H1 (cell line): ENCODE measurements at regions not wholly inside any gene's neighbourhood (a gene's known extent, or its start where the extent isn't known, plus 50 kb on each side); places are given as distances from the start of the nearest gene placed in this dataset.

Source experiments
- ASH2L ChIP-seq: fragments of 200-600, 300-600 bp; sonication (generic); IDR thresholded peaks from one replicate; pipeline ENCODE4 v1.7.1; 2017; ENCODE audit warnings: low read length
- BACH1 ChIP-seq: IDR thresholded peaks from 2 replicates; pipeline ENCODE4 v1.6.1; 2012; ENCODE audit warnings: low read length, improper control_type of control experiment
- CHD7 ChIP-seq: fragments of 300-600 bp; sonication (generic); IDR thresholded peaks from 2 replicates; pipeline ENCODE4 v1.7.1; 2012; ENCODE audit warnings: low read length, moderate library complexity, mild to moderate bottlenecking, inconsistent platforms; ENCODE audit not compliant: insufficient replicate concordance
- CTCF ChIP-seq, 3 experiments: IDR thresholded peaks; 1 replicate in 2 of 3; 2 replicates in 1 of 3; pipeline versions ENCODE4 v1.5.1 to v1.6.1; 2011; ENCODE audit warnings: low read length in 3 of 3, mild to moderate bottlenecking in 3 of 3, inconsistent platforms in 2 of 3, low read depth in 1 of 3, moderate library complexity in 1 of 3; ENCODE audit not compliant: insufficient read depth in 1 of 3; ENCODE audit errors: control extremely low read depth in 1 of 3
- HDAC6 ChIP-seq: IDR thresholded peaks from one replicate; pipeline ENCODE4 v1.7.1; 2012; ENCODE audit warnings: low read depth, mild to moderate bottlenecking, inconsistent platforms, low read length, moderate library complexity
- NANOG ChIP-seq: IDR thresholded peaks from 2 replicates; pipeline ENCODE4 v1.6.1; 2011; ENCODE audit warnings: low read length, low read depth, mild to moderate bottlenecking, inconsistent platforms; ENCODE audit not compliant: insufficient read depth, poor library complexity, severe bottlenecking
- SIN3A ChIP-seq, 2 experiments: IDR thresholded peaks in 1 of 2; conservative IDR thresholded peaks in 1 of 2; 2 replicates each; pipeline ENCODE4 v1.6.1; 2011 to 2012; ENCODE audit warnings: low read length in 2 of 2, improper control_type of control experiment in 1 of 2, low read depth in 1 of 2, mild to moderate bottlenecking in 1 of 2
- TAF7 ChIP-seq: optimal IDR thresholded peaks from 2 replicates; pipeline ENCODE3; 2011; ENCODE audit warnings: low read depth, mild to moderate bottlenecking, inconsistent platforms, low read length, moderate library complexity, borderline replicate concordance
- TBP ChIP-seq: IDR thresholded peaks from 2 replicates; pipeline ENCODE4 v1.6.1; 2011; ENCODE audit warnings: low read depth, low read length, improper control_type of control experiment
- TCF12 ChIP-seq: IDR thresholded peaks from 2 replicates; pipeline ENCODE4 v1.6.1; 2011; ENCODE audit warnings: low read depth, mild to moderate bottlenecking, low read length

- TF ChIP-seq CHD7: no peak
- no peak for TF ChIP-seq TCF12
- TF ChIP-seq ASH2L: no peak
- no peak for TF ChIP-seq SIN3A (conservative IDR thresholded peaks at IDR 0.05 in 1 of 2, IDR thresholded peaks at IDR 0.05 in 1 of 2; ENCODE audit: low read depth in 1 of 2, low read length in 2 of 2)
- TF ChIP-seq TAF7: no peak
- no peak for TF ChIP-seq TBP
- no peak for TF ChIP-seq CTCF (IDR thresholded peaks at IDR 0.05; ENCODE audit: control extremely low read depth in 1 of 3, insufficient read depth in 1 of 3, low read depth in 1 of 3, low read length in 3 of 3)
- no peak for TF ChIP-seq NANOG
- no peak for TF ChIP-seq HDAC6
- no peak for TF ChIP-seq BACH1
These were observed 73.4 kb upstream of the PALS2 start (continued) for GRCh38 chr7:24499871-24500270.
